ENCODE measurements at regions not wholly inside any gene's neighbourhood (a gene's known extent, or its start where the extent isn't known, plus 50 kb on each side); places are given as distances from the start of the nearest gene placed in this dataset.

- H3K27me3 ChIP-seq (ENCODE audit: insufficient read depth, low read length, poor library complexity, severe bottlenecking) = no peaks in the 10 kb centered on the region
- no peak overlapping the region for H3K4me3 ChIP-seq (ENCODE audit: low read length, poor library complexity, severe bottlenecking)
- no peaks in the 10 kb centered on the region for H3K4me1 ChIP-seq (ENCODE audit: insufficient read depth, low read length, poor library complexity, severe bottlenecking)
- H3K36me3 ChIP-seq (ENCODE audit: insufficient read depth, low read length) = no peaks in the 10 kb centered on the region
- H3K79me2 ChIP-seq (ENCODE audit: insufficient read depth, low read length) = no peaks in the 10 kb centered on the region
- H3K9me3 ChIP-seq (ENCODE audit: insufficient read depth, low read depth, low read length) = no peaks in the 10 kb centered on the region; the same call in 1 of the 2 replicates
- no peak overlapping the region for H3K9ac ChIP-seq (ENCODE audit: low read depth, low read length, poor library complexity, severe bottlenecking)
- no peak overlapping the region for H3K4me2 ChIP-seq (ENCODE audit: low read depth, low read length, poor library complexity, severe bottlenecking)
- no peaks in the 10 kb centered on the region for H3K9me2 ChIP-seq (replicated peaks; ENCODE audit: low read depth, low read length)
- H2AFZ ChIP-seq (ENCODE audit: low read length) = no peak overlapping the region
- no peaks in the 10 kb centered on the region for H4K20me1 ChIP-seq (ENCODE audit: insufficient read depth, low read length, poor library complexity, severe bottlenecking)
- TF ChIP-seq CTCF (conservative IDR thresholded peaks at IDR 0.05; ENCODE audit: low read length) = no peak
- no peak for TF ChIP-seq EZH2phosphoT487 (IDR thresholded peaks at IDR 0.05; ENCODE audit: borderline replicate concordance)
- H3F3A ChIP-seq (ENCODE audit: low read depth) = no peaks in the 10 kb centered on the region
These were observed 270.7 kb upstream of the PAPPA start for GRCh38 chr9:115882911-115883310.

GRCh38 chr9:115883467-115884329, 269.9 kb upstream of the PAPPA start:
- no peaks in the 10 kb centered on the region for H4K20me1 ChIP-seq (ENCODE audit: insufficient read depth, low read length, poor library complexity, severe bottlenecking)
- no peaks in the 10 kb centered on the region for H3F3A ChIP-seq (ENCODE audit: low read depth)
- H3K9ac ChIP-seq (ENCODE audit: low read depth, low read length, poor library complexity, severe bottlenecking) = no peak overlapping the region
- TF ChIP-seq CTCF (conservative IDR thresholded peaks at IDR 0.05; ENCODE audit: low read length) (peak; percentile 49), EZH2phosphoT487 (IDR thresholded peaks at IDR 0.05; ENCODE audit: borderline replicate concordance) (no peak)
- H3K9me2 ChIP-seq (replicated peaks; ENCODE audit: low read depth, low read length) = no peaks in the 10 kb centered on the region
- no peaks in the 10 kb centered on the region for H3K36me3 ChIP-seq (ENCODE audit: insufficient read depth, low read length)
- H3K9me3 ChIP-seq (ENCODE audit: insufficient read depth, low read depth, low read length) = no peaks in the 10 kb centered on the region
- no peak overlapping the region for H2AFZ ChIP-seq (ENCODE audit: low read length)
- no peaks in the 10 kb centered on the region for H3K27me3 ChIP-seq (ENCODE audit: insufficient read depth, low read length, poor library complexity, severe bottlenecking)
- H3K4me1 ChIP-seq (ENCODE audit: insufficient read depth, low read length, poor library complexity, severe bottlenecking) = no peaks in the 10 kb centered on the region
- no peaks in the 10 kb centered on the region for H3K79me2 ChIP-seq (ENCODE audit: insufficient read depth, low read length)
- H3K4me3 ChIP-seq (ENCODE audit: low read length, poor library complexity, severe bottlenecking) = no peak overlapping the region
- no peak overlapping the region for H3K4me2 ChIP-seq (ENCODE audit: low read depth, low read length, poor library complexity, severe bottlenecking)

- Histone ChIP-seq H3K9me2 (replicated peaks; ENCODE audit: low read depth, low read length) (no peaks in the 10 kb centered on the region), H3K79me2 (ENCODE audit: insufficient read depth, low read length) (no peaks in the 10 kb centered on the region), H3F3A (ENCODE audit: low read depth) (no peaks in the 10 kb centered on the region), H4K20me1 (ENCODE audit: insufficient read depth, low read length, poor library complexity, severe bottlenecking) (no peaks in the 10 kb centered on the region), H3K27me3 (ENCODE audit: insufficient read depth, low read length, poor library complexity, severe bottlenecking) (no peaks in the 10 kb centered on the region), H3K36me3 (ENCODE audit: insufficient read depth, low read length) (no peaks in the 10 kb centered on the region), H3K4me3 (ENCODE audit: low read length, poor library complexity, severe bottlenecking) (no peak overlapping the region), H3K9me3 (ENCODE audit: insufficient read depth, low read depth, low read length) (no peaks in the 10 kb centered on the region), H3K4me2 (ENCODE audit: low read depth, low read length, poor library complexity, severe bottlenecking) (no peak overlapping the region), H3K4me1 (ENCODE audit: insufficient read depth, low read length, poor library complexity, severe bottlenecking) (no peaks in the 10 kb centered on the region), H2AFZ (ENCODE audit: low read length) (no peak overlapping the region), H3K9ac (ENCODE audit: low read depth, low read length, poor library complexity, severe bottlenecking) (no peak overlapping the region)
- TF ChIP-seq CTCF (conservative IDR thresholded peaks at IDR 0.05; ENCODE audit: low read length) (no peak), EZH2phosphoT487 (IDR thresholded peaks at IDR 0.05; ENCODE audit: borderline replicate concordance) (no peak)
These were observed 268.7 kb upstream of the PAPPA start for GRCh38 chr9:115884846-115885245.

Data from Loucy (cell line).